ENCODE measurements at regions not wholly inside any gene's neighbourhood (a gene's known extent, or its start where the extent isn't known, plus 50 kb on each side); places are given as distances from the start of the nearest gene placed in this dataset.

DNA sequence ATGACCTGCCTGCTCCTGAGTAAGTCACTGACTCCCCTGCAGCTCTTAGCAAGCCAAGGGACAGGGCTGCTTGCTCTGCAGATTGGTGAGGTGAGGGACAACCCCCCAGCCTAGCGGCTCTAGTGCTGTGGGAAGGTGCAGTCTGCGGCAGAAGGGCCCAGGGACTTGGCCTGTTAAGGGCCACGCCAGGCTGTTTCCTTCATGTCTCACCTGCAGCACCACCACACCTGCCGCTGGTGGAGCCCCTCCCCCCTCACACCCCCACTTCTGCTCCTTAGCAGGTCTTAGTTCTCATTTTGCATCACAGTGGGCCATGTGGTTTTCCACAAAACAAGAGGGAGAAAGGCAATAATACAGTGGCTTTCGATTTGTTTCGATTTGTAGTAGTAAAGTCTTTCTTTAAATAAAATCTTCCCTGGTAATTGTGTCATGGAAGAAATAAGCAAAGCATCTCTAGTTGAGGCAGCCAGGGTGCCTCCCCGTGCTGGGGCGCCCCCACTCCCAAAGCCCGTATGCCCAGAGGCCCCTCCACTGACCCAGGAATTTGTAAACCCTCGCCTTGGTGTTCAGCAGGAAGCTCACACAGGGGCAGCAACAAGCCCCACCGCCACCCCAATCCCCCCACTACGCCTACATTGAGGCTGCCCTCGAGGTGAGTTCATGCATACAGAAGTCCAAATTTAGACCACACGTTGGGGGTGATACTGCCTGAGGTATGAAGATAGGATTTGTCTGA, 86.5 kb upstream of the CLDN5 start:
- no peak overlapping the region for H3K27ac ChIP-seq
- DNase-seq: no peak
- intact Hi-C loops (cut with DNase I; ENCODE audit: low total_unique reads): no loop called here

GRCh38 chr22:19611590-19611989, 87.4 kb upstream of the CLDN5 start:
- intact Hi-C loops (cut with DNase I; ENCODE audit: low total_unique reads): no loop called here
- H3K4me1 ChIP-seq: peaks cover 0 to 9% (median 3%) of the 10 kb centered on the region in 4 donors
- no peak overlapping the region for H3K27ac ChIP-seq
- 87 to 95% (median 88%) methylated on average over 11 to 16 of the region's 16 CpGs for WGBS, 5 donors
- no peak for TF ChIP-seq POLR2A (IDR thresholded peaks at IDR 0.05)
- no peak for TF ChIP-seq EP300 (IDR thresholded peaks at IDR 0.05)
- no peak for TF ChIP-seq POLR2AphosphoS5 (IDR thresholded peaks at IDR 0.05)
- no peak for TF ChIP-seq CTCF (IDR thresholded peaks at IDR 0.05)
- H3K27me3 ChIP-seq: peaks cover 0 to 76% (median 6%) of the 10 kb centered on the region in 3 donors
- no peaks in the 10 kb centered on the region for H3K36me3 ChIP-seq
- DNase-seq: no peak
- H3K9me3 ChIP-seq: no peaks in the 10 kb centered on the region
- H3K4me3 ChIP-seq: no peak overlapping the region

More for the DNA sequence above, 86.5 kb upstream of the CLDN5 start:
- Histone ChIP-seq H3K9me3 (no peaks in the 10 kb centered on the region), H3K4me1 (peaks cover 0 to 9% (median 3%) of the 10 kb centered on the region in 4 donors), H3K36me3 (no peaks in the 10 kb centered on the region), H3K27me3 (peaks cover 0 to 81% (median 6%) of the 10 kb centered on the region in 3 donors), H3K4me3 (no peak overlapping the region)
- 49 to 56% (median 53%) methylated on average over 12 to 14 of the region's 14 CpGs for WGBS, 5 donors
- TF ChIP-seq POLR2A (IDR thresholded peaks at IDR 0.05) (no peak), CTCF (IDR thresholded peaks at IDR 0.05) (no peak), EP300 (IDR thresholded peaks at IDR 0.05) (no peak), POLR2AphosphoS5 (IDR thresholded peaks at IDR 0.05) (no peak)

GRCh38 chr22:19612866-19613572, 88.8 kb upstream of the CLDN5 start:
- TF ChIP-seq EP300 (IDR thresholded peaks at IDR 0.05): no peak
- TF ChIP-seq CTCF (IDR thresholded peaks at IDR 0.05): no peak
- TF ChIP-seq POLR2A (IDR thresholded peaks at IDR 0.05): no peak
- TF ChIP-seq POLR2AphosphoS5 (IDR thresholded peaks at IDR 0.05): no peak
- WGBS, 5 donors: 71 to 74% (median 72%) methylated on average over 16 of the region's 16 CpGs
- Histone ChIP-seq H3K4me3 (no peak overlapping the region), H3K9me3 (no peaks in the 10 kb centered on the region), H3K4me1 (no peaks in the 10 kb centered on the region), H3K36me3 (no peaks in the 10 kb centered on the region), H3K27ac (no peak overlapping the region), H3K27me3 (peaks cover 0 to 62% (median 0%) of the 10 kb centered on the region in 3 donors)
- intact Hi-C loops (cut with DNase I; ENCODE audit: low total_unique reads): no loop called here
- no peak for DNase-seq

GRCh38 chr22:19614536-19614863, 90.3 kb upstream of the CLDN5 start:
- Histone ChIP-seq H3K4me3 (no peak overlapping the region), H3K4me1 (no peaks in the 10 kb centered on the region), H3K9me3 (no peaks in the 10 kb centered on the region), H3K27me3 (peaks cover 0 to 61% (median 0%) of the 10 kb centered on the region in 3 donors), H3K27ac (no peak overlapping the region), H3K36me3 (no peaks in the 10 kb centered on the region)
- intact Hi-C loops (cut with DNase I; ENCODE audit: low total_unique reads): no loop called here
- TF ChIP-seq CTCF (IDR thresholded peaks at IDR 0.05): no peak
- TF ChIP-seq POLR2A (IDR thresholded peaks at IDR 0.05): no peak
- no peak for TF ChIP-seq EP300 (IDR thresholded peaks at IDR 0.05)
- no peak for TF ChIP-seq POLR2AphosphoS5 (IDR thresholded peaks at IDR 0.05)
- 59 to 72% (median 65%) methylated on average over 2 of the region's 2 CpGs for WGBS, 5 donors
- DNase-seq: no peak
